ENCODE measurements at regions not wholly inside any gene's neighbourhood (a gene's known extent, or its start where the extent isn't known, plus 50 kb on each side); places are given as distances from the start of the nearest gene placed in this dataset.

- Histone ChIP-seq H3K36me3 (no peaks in the 10 kb centered on the region), H3K9me3 (no peaks in the 10 kb centered on the region), H3K4me3 (no peak overlapping the region), H3K4me1 (peaks cover 16 to 48% of the 10 kb centered on the region in 2 donors), H3K27ac (peak overlapping the region; percentile 82 to 93), H3K27me3 (no peaks in the 10 kb centered on the region)
- intact Hi-C loops (cut with DNase I): loop anchor here in 1 of 2 donors (10.0 kb wide), 1 partner anchor 103 kb away; no protein-coding TSS in a partner anchor
- no peak for DNase-seq
- no peak for TF ChIP-seq CTCF (IDR thresholded peaks at IDR 0.05)
- ATAC-seq: peak; percentile 6
These were observed 65.3 kb upstream of the MSN start for GRCh38 chrX:65602221-65602560.

- peaks cover 16 to 53% of the 10 kb centered on the region in 2 donors for H3K4me1 ChIP-seq
- intact Hi-C loops (cut with DNase I): loop anchor here in 1 of 2 donors (10.0 kb wide), 1 partner anchor 103 kb away; no protein-coding TSS in a partner anchor
- no peaks in the 10 kb centered on the region for H3K27me3 ChIP-seq
- no peak overlapping the region for H3K4me3 ChIP-seq
- H3K9me3 ChIP-seq: no peaks in the 10 kb centered on the region
- peak; percentile 89 for ATAC-seq
- no peaks in the 10 kb centered on the region for H3K36me3 ChIP-seq
- DNase-seq: peak; percentile 56 to 89 (median 78)
- TF ChIP-seq CTCF (IDR thresholded peaks at IDR 0.05): peak in 1 of 2 donors; percentile 35
- H3K27ac ChIP-seq: peak overlapping the region; percentile 82 to 93
These were observed 65.8 kb upstream of the MSN start for GRCh38 chrX:65601530-65602220.

- no peak for TF ChIP-seq CTCF (IDR thresholded peaks at IDR 0.05)
- intact Hi-C loops (cut with DNase I): loop anchor here in 1 of 2 donors (10.0 kb wide), 1 partner anchor 104 kb away; no protein-coding TSS in a partner anchor
- Histone ChIP-seq H3K9me3 (no peaks in the 10 kb centered on the region), H3K4me1 (peaks cover 18 to 58% of the 10 kb centered on the region in 2 donors), H3K27ac (peak overlapping the region; percentile 82 to 93), H3K27me3 (no peaks in the 10 kb centered on the region), H3K4me3 (no peak overlapping the region), H3K36me3 (no peaks in the 10 kb centered on the region)
- ATAC-seq: peak; percentile 40
- DNase-seq: no peak
These were observed 66.3 kb upstream of the MSN start for GRCh38 chrX:65601126-65601525.

GRCh38 chrX:65600106-65600505, 65.5 kb upstream of the LAS1L start:
- TF ChIP-seq CTCF (IDR thresholded peaks at IDR 0.05): no peak
- DNase-seq: no peak
- H3K36me3 ChIP-seq: no peaks in the 10 kb centered on the region
- H3K9me3 ChIP-seq: no peaks in the 10 kb centered on the region
- intact Hi-C loops (cut with DNase I): loop anchor here in 1 of 2 donors (10.0 kb wide), 1 partner anchor 105 kb away; no protein-coding TSS in a partner anchor
- H3K27ac ChIP-seq: peak overlapping the region in 1 of 2 donors; percentile 93
- H3K4me1 ChIP-seq: peaks cover 25 to 67% of the 10 kb centered on the region in 2 donors
- no peaks in the 10 kb centered on the region for H3K27me3 ChIP-seq
- ATAC-seq: no peak
- H3K4me3 ChIP-seq: no peak overlapping the region

GRCh38 chrX:65598559-65599147, 64.1 kb upstream of the LAS1L start:
- DNase-seq (no peak), ATAC-seq (no peak)
- no peak for TF ChIP-seq CTCF (IDR thresholded peaks at IDR 0.05)
- H3K4me1 ChIP-seq: peaks cover 25 to 67% of the 10 kb centered on the region in 2 donors
- H3K36me3 ChIP-seq: no peaks in the 10 kb centered on the region
- no peak overlapping the region for H3K4me3 ChIP-seq
- no peaks in the 10 kb centered on the region for H3K27me3 ChIP-seq
- H3K9me3 ChIP-seq: no peaks in the 10 kb centered on the region
- intact Hi-C loops (cut with DNase I): loop anchor here in 1 of 2 donors (10.0 kb wide), 1 partner anchor 126 kb away; no protein-coding TSS in a partner anchor
- H3K27ac ChIP-seq: peak overlapping the region in 1 of 2 donors; percentile 23
